HG03045 (cell line): ENCODE measurements at regions not wholly inside any gene's neighbourhood (a gene's known extent, or its start where the extent isn't known, plus 50 kb on each side); places are given as distances from the start of the nearest gene placed in this dataset.

Source experiments
- ATAC-seq: cut with Tn5 transposase; IDR thresholded peaks from one replicate; pipeline ENCODE4 v1.9.1; 2021; ENCODE audit warnings: mild to moderate bottlenecking, moderate library complexity; ENCODE audit not compliant: unreplicated experiment

DNA sequence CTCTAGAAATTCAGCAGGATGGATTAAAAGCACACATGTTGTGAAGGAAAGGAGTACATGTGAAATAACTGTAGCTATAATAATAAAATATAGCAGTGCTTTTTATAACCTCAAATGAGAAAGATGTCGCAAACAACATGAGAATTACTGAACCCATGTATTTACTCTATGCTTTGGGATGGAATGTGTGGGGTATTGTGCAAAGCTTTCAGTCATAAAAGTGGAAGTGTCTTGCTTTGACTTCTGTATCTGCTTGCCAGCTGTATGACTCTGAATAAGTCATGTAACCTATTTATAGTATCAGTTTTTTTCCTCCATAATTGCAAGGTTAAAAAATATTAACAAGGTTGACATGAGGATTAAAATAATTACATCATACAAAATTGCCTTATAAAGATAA, 519.3 kb upstream of the CADM2 start:
- ATAC-seq = no peak

DNA sequence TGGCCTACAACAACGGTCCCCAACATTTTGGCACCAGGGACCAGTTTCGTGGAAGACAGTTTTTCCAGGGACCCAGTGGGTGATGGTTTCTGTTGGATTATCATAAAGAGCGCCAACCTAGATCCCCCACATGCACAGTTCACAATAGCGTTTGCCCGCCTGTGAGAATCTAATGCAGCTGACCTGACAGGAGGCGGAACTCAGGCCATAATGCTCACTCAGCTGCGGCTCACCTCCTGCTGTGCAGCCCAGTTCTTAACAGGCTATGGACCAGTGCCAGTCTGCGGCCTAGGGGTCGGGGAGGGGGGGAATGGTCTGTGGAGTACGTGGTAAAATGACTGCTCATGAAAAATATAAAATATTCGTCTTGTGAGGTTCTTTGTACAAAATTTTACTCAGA, 518.5 kb upstream of the CADM2 start:
- no peak for ATAC-seq

DNA sequence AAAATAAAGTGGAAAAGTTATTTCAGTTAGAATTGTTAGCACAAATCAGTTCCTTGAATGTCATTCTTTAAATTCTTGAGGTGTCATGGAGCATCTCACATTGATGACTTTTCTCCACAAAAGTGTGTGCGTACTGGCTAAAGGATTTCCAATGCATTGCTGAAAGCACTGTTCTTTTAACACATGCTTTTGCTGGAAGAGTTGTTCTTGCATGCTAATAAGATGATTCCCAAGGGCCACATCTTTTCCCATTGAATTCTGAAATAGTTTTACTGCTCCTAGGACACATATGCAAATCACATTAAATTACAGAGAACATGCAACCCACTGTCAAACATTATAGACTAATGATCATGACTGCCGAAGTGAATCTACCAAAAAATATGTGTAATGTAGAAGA, 516.3 kb upstream of the CADM2 start:
- no peak for ATAC-seq

DNA sequence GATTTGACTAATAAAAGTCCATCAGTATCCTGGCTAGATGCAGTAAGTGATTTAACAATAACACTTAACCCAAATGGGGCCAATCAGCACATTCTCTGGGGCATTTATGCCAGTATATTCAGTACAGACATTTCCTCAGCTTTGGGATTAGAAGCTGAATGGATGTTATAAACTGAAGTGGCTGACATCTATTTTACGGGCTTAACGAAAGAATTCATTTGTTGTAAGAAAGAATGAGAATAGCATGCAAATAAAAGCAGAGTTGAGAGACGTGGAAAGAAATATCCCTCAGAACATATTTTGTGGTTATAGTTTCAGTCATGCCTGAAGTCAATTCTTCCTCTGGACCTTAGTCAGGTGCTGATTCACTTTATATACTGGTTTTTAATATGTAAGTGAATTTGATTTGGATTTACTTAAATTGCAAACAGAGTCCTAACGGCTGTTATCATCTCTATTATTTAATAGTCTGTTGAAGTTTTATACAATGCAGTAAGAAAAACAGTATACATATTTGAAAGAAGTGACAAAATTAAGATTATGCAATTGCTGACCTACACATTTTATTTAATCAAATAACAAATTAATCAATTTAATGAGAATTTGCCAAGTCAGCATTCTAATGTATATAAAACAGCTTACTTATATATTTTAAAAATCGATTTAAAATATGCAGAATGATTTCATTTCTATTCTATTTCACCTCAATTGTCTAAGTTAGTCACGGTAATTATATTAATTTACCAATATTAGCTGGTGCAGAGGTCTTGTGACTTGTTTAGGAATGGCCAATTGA, 513.9 kb upstream of the CADM2 start:
- no peak for ATAC-seq

DNA sequence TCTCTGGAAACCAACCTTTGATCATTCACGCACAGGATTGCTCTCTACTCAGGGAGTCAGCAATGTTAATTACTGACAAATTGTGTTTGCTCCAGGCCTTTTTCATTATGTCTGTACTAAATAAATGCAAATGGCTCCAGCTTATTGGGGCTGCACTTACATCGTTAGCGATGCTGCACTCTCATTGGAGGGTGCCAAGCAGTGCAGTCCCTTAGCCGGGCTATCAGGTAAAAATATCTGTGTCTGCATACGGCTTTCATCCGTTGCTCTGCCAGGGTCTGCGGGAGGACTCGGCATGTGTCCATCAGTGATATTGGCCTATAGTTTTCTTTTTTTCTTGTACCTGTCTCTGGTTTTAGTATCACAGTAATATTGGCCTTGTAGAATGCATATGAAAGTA, 471.5 kb upstream of the CADM2 start:
- no peak for ATAC-seq

DNA sequence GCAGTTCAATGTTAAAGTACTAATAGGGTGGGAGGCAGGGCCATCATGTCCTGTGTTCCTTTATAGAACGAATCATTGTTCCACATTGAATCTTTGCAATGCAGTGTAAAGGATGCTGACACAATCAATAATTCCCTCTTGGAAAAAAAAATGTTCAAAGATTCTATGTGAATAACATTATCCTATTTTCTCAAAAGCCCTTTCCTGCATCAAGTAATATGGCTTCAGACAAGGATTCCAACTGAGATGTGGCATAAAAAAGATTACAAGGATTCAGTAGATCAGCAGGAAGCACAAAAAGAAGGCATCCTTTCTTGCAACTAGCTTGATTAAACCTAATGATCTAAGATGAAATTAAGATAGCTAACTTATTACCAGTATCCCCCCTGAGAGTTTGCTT, 454.0 kb upstream of the CADM2 start:
- no peak for ATAC-seq

DNA sequence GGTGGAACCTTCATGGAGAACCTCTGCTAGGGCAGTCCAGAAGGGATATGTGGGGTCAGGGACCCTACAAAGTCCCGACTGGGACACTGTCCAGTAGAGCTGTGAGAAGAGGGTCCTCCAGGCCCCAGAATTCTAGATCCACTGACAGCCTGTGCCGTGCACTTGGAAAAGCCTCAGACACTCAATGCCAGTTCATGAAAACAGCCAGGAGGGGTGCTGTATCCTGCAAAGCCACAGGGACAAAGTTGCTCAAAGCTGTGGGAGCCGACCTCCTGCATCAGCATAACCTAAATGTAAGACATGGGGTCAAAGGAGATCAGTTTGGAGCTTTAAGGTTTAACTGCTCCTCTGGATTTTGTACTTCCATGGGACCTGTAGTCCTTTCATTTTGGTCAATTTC, 448.8 kb upstream of the CADM2 start:
- ATAC-seq = no peak

DNA sequence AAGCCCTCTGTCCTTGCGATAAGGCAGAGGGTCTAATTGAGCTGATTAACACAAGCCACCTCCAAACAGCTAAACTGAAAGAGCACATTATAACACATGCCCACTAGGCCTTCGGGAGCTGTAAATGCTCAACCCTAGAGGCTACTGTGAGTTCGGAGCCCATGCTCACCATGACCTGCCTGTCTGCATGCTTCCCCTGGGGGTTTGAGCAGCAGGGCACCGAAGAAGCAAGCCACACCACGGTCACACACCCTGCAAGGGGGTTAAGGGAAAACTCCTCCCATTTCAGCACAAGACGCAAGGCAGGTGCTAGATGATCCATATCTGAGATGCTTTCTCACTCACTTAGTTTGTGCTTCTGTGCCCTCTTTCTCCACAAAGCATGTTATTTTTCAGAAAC, 435.9 kb upstream of the CADM2 start:
- ATAC-seq = no peak

DNA sequence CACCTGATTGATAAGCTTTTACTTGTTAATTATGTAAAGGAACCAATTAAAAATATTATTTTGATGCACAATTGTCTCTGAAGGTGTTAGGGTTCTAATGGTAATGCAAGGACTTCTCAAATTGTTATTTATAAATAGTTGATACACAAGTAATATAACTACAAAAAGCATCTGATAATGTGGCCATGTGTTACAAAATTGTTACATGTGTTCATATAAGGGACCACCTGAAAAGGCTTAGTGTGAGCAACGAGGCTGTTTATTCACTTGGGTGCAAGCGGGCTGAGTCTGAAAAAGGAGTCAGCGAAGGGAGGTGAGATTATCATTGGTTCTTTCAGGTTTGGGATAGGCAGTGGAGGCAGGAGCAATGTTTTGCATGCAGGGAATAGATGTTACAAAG, 421.9 kb upstream of the CADM2 start:
- ATAC-seq = no peak

DNA sequence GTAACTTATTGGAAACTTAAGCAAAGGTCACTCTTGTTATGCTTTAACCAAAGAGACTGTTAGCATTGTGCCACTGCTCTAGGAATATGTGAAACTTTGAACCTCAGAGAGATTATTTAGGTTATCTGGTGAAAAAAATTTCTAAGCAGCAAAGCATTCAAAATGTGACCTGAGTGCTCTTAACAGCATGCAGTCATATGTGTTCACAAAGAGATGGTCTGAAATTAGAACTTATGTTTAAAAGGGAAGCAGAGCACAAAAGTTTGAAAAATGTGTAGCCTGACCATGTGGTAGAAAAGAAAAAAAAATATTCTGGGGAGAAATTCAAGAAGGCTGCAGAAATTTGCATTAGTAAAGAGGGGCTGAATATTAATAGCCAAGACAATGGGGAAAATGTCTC, 420.2 kb upstream of the CADM2 start:
- ATAC-seq = no peak

DNA sequence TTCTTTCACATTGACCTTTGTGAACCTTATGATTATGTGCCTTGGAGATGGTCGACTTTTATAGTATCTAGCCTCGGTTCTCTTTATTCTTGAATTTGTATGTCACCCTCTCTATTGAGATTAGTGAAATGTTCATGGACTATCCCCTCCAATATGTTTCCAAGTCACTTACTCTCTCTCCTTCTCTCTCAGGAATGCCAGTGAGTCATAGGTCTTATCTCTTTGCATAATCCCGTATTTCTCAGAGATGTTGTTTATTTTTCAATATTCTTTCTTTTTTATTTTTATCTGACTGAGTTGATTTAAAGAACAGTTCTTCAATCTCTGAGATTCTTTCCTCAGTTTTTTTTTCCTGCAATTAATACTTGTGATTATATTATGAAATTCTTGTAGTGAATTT, 411.6 kb upstream of the CADM2 start:
- ATAC-seq = no peak

DNA sequence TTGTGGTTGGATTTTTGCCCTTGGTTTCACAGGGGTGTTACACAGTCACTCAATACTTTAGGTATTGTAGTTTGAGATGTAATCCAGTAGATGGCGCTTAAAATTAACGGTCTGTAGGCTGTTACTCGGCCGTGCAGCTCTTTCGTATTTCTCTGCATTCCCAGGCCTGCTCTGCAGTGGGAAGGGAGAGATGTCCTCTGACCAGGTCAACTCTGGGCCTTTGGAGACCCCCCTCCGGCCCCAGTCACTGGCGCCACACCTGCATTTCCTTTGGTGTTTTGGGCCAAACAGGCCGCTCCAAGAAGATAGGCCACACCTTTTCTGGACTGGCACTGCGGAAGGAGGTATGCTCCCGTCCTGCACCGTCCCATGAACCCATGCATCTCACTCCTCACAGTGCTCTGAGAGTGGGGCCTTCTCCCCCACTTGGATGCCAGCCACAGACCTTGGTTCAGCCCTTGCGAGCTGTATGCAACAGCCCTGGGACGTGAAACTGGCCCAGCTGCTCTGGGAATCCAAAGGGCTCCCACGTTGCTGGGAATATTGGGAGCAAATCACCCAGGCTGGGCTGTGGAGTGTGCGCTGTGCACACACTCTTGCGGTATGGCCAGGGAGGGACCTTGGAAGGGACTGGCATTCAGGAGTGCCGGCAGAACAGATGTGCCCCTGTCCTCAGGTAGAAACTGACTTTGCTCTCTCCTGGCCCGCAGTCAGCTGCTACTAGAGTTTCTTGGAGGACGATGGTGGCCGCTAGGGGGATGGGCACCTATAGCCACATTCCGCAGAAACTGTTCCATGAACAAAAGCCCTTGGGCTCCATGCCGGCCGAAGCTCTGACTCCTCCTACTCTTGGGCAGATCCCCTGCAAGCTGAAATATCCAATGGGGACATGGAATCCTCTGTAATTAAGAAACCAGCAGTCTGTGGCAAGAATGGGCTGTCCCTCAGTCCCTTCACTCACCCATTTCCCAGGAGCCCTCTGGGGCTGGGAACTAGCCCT, 410.5 kb upstream of the CADM2 start:
- ATAC-seq = peak; percentile 85

DNA sequence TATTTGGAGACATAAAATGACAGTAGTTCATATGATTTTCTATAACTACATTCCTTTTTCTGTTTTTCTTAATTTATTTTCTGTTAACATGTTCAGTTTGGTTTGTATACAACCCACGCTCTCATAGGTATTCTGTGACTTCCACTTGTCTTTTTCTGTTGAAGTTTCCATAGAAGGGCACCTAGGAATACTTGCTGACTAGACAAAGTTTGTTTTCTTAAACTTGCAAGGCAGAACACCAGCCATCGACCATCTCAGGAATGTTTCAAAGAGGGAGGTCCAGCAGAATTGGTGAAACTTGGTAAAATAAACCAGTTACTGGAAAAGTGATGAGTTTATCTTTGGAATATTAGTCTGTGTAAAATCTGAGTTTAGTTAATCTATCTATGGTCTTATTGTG, 403.2 kb upstream of the CADM2 start:
- no peak for ATAC-seq

DNA sequence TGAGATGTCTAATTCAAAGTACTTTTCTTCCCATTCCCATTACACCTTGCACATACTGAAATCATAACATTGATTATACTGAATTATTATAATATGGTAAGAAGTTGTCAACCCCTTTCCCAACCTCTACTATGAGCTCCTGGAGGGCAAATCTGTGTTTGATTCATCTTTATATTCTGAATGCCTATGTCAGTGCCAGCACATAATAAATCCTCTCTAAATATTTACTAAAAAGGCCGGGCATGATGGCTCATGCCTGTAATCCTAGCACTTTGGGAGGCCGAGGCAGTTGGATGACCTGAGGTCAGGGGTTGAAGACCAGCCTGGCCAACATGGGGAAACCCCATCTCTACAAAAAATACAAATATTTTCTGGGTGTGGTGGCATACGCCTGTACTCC, 392.5 kb upstream of the CADM2 start:
- no peak for ATAC-seq

DNA sequence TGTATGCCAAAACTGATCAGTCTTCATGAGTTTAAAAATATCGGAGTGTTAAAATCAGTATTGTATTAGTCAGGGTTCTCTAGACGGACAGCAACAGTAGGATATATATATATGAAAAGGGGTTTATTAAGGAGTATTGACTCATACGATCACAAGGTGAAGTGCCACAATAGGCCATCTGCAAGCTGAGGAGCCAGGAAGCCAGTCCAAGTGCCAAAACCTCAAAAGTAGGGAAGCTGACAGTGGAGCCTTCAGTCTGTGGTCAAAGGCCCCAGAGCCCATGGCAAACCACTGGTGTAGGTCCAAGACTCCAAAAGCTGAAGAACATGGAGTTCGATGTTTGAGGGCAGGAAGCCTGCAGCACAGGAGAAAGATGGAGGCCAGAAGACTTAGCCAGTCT, 391.0 kb upstream of the CADM2 start:
- no peak for ATAC-seq

DNA sequence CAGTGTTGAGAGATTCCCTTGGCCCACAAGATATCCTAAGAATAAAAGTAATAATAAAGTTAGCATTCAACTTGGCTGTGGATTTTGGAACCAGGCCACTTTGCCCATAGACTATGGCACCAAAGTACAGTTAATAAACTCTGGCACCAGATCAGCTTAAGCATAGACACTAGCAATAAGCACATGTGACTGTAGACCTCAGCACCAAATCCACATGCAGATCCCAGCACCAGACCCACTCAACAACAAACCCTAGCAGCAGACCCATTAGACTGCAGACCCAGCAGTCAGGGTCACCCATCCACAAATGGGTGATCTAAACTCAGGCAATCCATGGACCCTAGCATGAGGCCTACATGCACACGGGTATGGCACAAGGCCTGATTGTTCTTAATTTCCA, 384.8 kb upstream of the CADM2 start:
- ATAC-seq = no peak

DNA sequence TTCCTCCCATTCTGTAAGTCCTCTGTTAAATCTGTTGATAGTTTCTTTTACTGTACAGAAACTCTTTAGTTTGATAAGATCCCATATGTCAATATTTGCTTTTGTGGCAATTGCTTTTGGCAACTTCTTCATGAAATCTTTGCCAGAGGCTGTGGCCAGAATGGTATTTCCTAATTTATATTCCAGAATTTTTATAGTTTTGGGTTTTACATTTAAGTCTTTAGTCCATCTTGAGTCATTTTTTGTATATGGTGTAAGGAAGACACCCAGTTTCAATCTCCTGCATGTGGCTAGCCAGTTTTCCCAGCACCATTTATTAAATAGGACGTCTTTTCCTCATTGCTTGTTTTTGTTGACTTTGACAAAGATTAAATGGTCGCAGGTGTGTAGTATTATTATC, 372.4 kb upstream of the CADM2 start:
- ATAC-seq = no peak

DNA sequence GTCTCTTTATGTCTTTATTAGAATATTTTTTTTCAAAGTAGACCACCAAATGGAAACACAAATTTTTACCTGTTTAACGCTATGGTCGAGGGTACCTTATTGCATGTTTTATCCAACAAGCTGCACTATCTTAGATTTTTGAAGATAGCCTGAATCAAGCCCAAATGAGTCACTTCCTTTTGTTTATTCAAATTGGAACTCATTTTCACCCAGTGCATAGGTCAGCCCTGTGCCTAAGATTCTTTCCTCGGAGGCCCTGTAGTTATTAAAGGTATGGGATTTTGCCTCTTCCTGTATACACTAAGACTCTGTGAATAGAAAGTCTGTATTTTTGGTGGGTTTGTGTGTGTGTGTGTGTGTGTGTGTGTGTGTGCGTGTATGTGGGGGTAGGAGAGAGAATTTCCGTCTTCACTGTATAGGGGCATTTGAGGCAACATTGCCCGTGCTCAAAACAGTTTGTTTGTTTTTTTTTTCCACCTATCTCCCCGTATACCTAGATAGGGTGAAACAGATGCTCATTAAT, 358.0 kb upstream of the CADM2 start:
- ATAC-seq = no peak

DNA sequence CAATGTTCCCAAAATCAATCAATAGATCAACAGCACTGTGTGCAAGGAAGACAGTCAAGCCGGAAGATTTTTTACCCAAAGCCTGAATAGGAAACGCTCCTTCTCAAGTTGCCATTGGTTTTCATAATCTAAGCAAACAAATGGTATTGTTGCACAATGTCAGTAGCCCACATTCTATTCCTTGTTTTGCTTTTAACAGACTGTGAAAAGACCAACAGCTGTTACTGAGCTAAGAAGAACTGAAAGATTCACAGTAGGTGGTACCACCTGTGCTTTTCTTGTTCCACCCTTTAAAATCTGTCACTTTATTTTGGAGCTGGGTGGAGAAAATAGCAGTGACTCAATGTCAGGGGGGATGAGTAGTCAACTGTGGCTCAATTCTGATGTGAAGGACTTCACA, 357.5 kb upstream of the CADM2 start:
- ATAC-seq = no peak

DNA sequence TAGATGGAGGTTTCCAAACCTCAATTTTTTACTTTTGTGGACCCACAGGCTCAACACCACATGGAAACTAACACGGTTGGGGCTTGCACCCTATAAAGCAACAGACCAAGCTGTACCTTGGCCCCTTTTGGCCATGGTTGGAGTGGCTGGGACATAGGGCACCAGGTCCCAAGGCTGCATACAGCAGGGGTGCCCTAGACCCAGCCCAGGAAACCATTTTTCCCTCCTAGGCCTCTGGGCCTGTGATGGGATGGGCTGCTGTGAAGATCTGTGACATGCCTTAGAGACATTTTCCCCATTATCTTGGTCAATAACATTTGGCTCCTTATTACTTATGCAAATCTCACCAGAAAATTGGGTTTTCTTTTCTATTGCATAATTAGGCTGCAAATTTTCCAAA, 337.0 kb upstream of the CADM2 start:
- ATAC-seq = no peak

DNA sequence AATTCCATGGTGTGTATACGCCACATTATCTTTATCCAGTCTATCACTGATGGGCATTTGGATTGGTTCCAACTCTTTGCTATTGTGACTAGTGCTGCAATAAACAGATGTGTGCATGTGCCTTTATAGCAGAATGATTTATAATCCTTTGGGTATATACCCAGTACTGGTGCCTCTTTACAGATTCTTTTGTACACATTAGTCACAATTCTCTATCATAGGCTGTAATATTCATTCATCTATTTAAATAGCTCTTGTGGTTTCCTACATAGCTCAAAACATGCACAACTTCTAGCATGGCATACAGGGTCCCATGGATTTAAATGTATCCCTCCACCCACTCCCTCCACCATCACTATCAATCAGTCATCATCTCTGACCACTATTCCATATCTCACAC, 324.1 kb upstream of the CADM2 start:
- no peak for ATAC-seq

DNA sequence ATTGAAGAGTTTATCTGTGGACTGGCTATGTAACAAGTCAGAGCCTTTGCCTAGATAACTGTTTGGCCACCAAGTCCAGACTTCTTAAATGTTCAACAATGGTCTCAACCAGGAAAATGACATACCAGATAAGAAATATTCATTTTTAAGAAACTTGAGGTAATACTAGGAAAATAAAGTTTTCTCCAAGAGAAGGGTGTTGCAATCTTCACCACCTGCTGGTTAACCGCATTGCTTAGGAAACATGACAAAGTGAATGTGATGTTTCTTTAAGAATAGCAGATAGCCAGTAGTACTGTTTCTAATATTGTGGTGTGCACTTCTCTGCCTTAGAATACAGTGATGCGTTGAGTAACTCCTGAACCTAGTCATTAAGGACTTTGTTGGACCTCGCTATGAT, 321.5 kb upstream of the CADM2 start:
- ATAC-seq = no peak
